ENCODE measurements at regions not wholly inside any gene's neighbourhood (a gene's known extent, or its start where the extent isn't known, plus 50 kb on each side); places are given as distances from the start of the nearest gene placed in this dataset.
A peak's percentile ranks its signal among the peaks of the same experiment; 100 is the strongest.

- TF ChIP-seq CTCF (IDR thresholded peaks at IDR 0.05; ENCODE audit: low read depth, low read length): peak; percentile 33; the same call in 1 of the 2 replicates
- peak overlapping the region; percentile 49 for H3K4me3 ChIP-seq (ENCODE audit: low read depth, low read length)
These were observed 279.6 kb upstream of the PITRM1 start for GRCh38 chr10:3452173-3452626.

- TF ChIP-seq CTCF (IDR thresholded peaks at IDR 0.05; ENCODE audit: low read depth, low read length): no peak
- H3K4me3 ChIP-seq (ENCODE audit: low read depth, low read length): peak overlapping the region; percentile 49
These were observed 279.1 kb upstream of the PITRM1 start for GRCh38 chr10:3451516-3452172.

- no peak overlapping the region for H3K4me3 ChIP-seq (ENCODE audit: low read depth, low read length)
- no peak for TF ChIP-seq CTCF (IDR thresholded peaks at IDR 0.05; ENCODE audit: low read depth, low read length)
These were observed 273.6 kb upstream of the PITRM1 start for GRCh38 chr10:3446221-3446620.

GRCh38 chr10:3445648-3446047 is 273.1 kb upstream of the PITRM1 start:
- no peak for TF ChIP-seq CTCF (IDR thresholded peaks at IDR 0.05; ENCODE audit: low read depth, low read length)
- H3K4me3 ChIP-seq (ENCODE audit: low read depth, low read length): no peak overlapping the region

GRCh38 chr10:3442451-3442990 is 269.9 kb upstream of the PITRM1 start:
- TF ChIP-seq CTCF (IDR thresholded peaks at IDR 0.05; ENCODE audit: low read depth, low read length): no peak
- no peak overlapping the region for H3K4me3 ChIP-seq (ENCODE audit: low read depth, low read length)

GRCh38 chr10:3439183-3439582 is 266.6 kb upstream of the PITRM1 start:
- H3K4me3 ChIP-seq (ENCODE audit: low read depth, low read length): no peak overlapping the region
- no peak for TF ChIP-seq CTCF (IDR thresholded peaks at IDR 0.05; ENCODE audit: low read depth, low read length)

GRCh38 chr10:3438606-3439005 is 266.0 kb upstream of the PITRM1 start:
- TF ChIP-seq CTCF (IDR thresholded peaks at IDR 0.05; ENCODE audit: low read depth, low read length): no peak
- H3K4me3 ChIP-seq (ENCODE audit: low read depth, low read length): no peak overlapping the region

All from WI38 (cell line).